A549 (cell line): ENCODE measurements at regions not wholly inside any gene's neighbourhood (a gene's known extent, or its start where the extent isn't known, plus 50 kb on each side); places are given as distances from the start of the nearest gene placed in this dataset.

Experiments used
- ATAC-seq, 2 experiments: fragments of 200-7000 bp in 1 of 2; fragments of >200 bp in 1 of 2; cut with Nextera tagmentation in 1 of 2; cut with Tn5 transposase in 1 of 2; 3 replicates each; pipeline versions ENCODE4 v1.8.0 to v1.9.1; 2018 to 2020; ENCODE audit warnings: mild to moderate bottlenecking in 1 of 2, moderate library complexity in 1 of 2
- CTCF ChIA-PET: fragments of 300-600 bp; sonication (Branson Sonifier 250); formaldehyde crosslinking; extraction: SDS; loops from one replicate; lab custom pipeline; 2021; ENCODE audit warnings: antibody characterized with exemption, inconsistent platforms; lab: Yijun Ruan, JAX
- POLR2A ChIA-PET: fragments of 350-600 bp; formaldehyde crosslinking; extraction: SDS; loops from one replicate; lab custom pipeline; 2021; ENCODE audit warnings: antibody characterized with exemption, inconsistent platforms; lab: Yijun Ruan, JAX
- DNase-seq, 2 experiments: peaks; one replicate each; pipeline versions ENCODE4 v3.0.0 to v3.0.0-alpha.2; 2011 to 2016; ENCODE audit warnings: low read depth in 1 of 2, low spot score in 1 of 2
- FAIRE-seq: peaks from 2 replicates; lab custom pipeline; 2011; peaks lifted over from hg19 to GRCh38; lab: Jason Lieb, UNC
- H3K27ac ChIP-seq, 2 experiments: fragments of >200 bp; sonication (Bioruptor Twin); formaldehyde crosslinking; 3 replicates each; pipeline ENCODE4 v1.5.1; 2016 to 2017
- H3K4me1 ChIP-seq: fragments of >200 bp; sonication (Bioruptor Twin); formaldehyde crosslinking; 3 replicates; pipeline ENCODE4 v1.6.1; 2016
- H3K4me2 ChIP-seq: fragments of >200 bp; sonication (Bioruptor Twin); formaldehyde crosslinking; 3 replicates; pipeline ENCODE4 v1.6.1; 2016
- H3K4me3 ChIP-seq: fragments of >200 bp; sonication (Bioruptor Twin); formaldehyde crosslinking; 3 replicates; pipeline ENCODE4 v1.5.1; 2016
- H3K9me3 ChIP-seq: fragments of >200 bp; sonication (Bioruptor Twin); formaldehyde crosslinking; 3 replicates; pipeline ENCODE4 v1.6.1; 2016
- CHD4 ChIP-seq: fragments of 200-600 bp; sonication (generic); IDR thresholded peaks from 2 replicates; pipeline ENCODE4 v1.6.1; 2016; ENCODE audit warnings: antibody characterized with exemption, mild to moderate bottlenecking, borderline replicate concordance
- EHF ChIP-seq: fragments of 250-450 bp; sonication (Bioruptor Pico); IDR thresholded peaks from 2 replicates; pipeline ENCODE4 v1.5.0; 2020; ENCODE audit warnings: mild to moderate bottlenecking
- FOSL2 ChIP-seq, 2 experiments: fragments of 450-650 bp in 1 of 2; fragments of >200 bp in 1 of 2; sonication (Bioruptor Twin) in 1 of 2; formaldehyde crosslinking; IDR thresholded peaks; 2 replicates each; pipeline versions ENCODE4 v1.5.0 to v1.6.1; 2016 to 2020; ENCODE audit warnings: mild to moderate bottlenecking in 1 of 2, moderate library complexity in 1 of 2
- KDM5A ChIP-seq: fragments of 200-600 bp; sonication (generic); IDR thresholded peaks from 2 replicates; pipeline ENCODE4 v1.6.1; 2016; ENCODE audit warnings: antibody characterized with exemption, mild to moderate bottlenecking
- MAX ChIP-seq: IDR thresholded peaks from 2 replicates; pipeline ENCODE4 v1.6.1; 2012
- RAD21 ChIP-seq, 2 experiments: fragments of >200 bp in 1 of 2; sonication (Bioruptor Twin) in 1 of 2; formaldehyde crosslinking in 1 of 2; IDR thresholded peaks in 1 of 2; conservative IDR thresholded peaks in 1 of 2; 2 replicates in 1 of 2; 3 replicates in 1 of 2; pipeline ENCODE4 v1.6.1; 2012 to 2018; ENCODE audit warnings: inconsistent platforms in 1 of 2
- RCOR1 ChIP-seq: fragments of 150-350 bp; IDR thresholded peaks from 2 replicates; pipeline ENCODE4 v1.6.1; 2014; ENCODE audit warnings: antibody characterized with exemption, low read length, low read depth
- RNF2 ChIP-seq: fragments of 200-600 bp; sonication (generic); IDR thresholded peaks from 2 replicates; pipeline ENCODE4 v1.6.1; 2016; ENCODE audit warnings: low read depth, mild to moderate bottlenecking, antibody characterized with exemption, moderate library complexity, borderline replicate concordance
- WGBS: methylation state at CpG from one replicate; pipeline ENCODE4 v1.1.6; 2017; ENCODE audit errors: missing lambda C conversion rate; 5-methylcytosine and 5-hydroxymethylcytosine counted together
- TF ChIP-seq, protein P1 (sequence below): fragments of 450-650 bp; IDR thresholded peaks from 2 replicates; pipeline ENCODE4 v1.6.1; 2014; ENCODE audit warnings: antibody characterized with exemption
- TF ChIP-seq, protein P2 (sequence below): fragments of 250-450 bp; sonication (Bioruptor Pico); IDR thresholded peaks from 2 replicates; pipeline ENCODE4 v1.5.0; 2020; ENCODE audit warnings: low read depth, mild to moderate bottlenecking, moderate library complexity
- TF ChIP-seq, protein P3 (sequence below): fragments of >200 bp; sonication (Bioruptor Twin); formaldehyde crosslinking; IDR thresholded peaks from 3 replicates; pipeline ENCODE4 v1.5.1; 2016
- TF ChIP-seq, protein P4 (sequence below): fragments of 200-600 bp; sonication (generic); IDR thresholded peaks from 2 replicates; pipeline ENCODE4 v1.6.1; 2016; ENCODE audit warnings: antibody characterized with exemption, mild to moderate bottlenecking, moderate library complexity
- TF ChIP-seq, protein P5 (sequence below): fragments of >200 bp; sonication (Bioruptor Twin); formaldehyde crosslinking; IDR thresholded peaks from 2 replicates; pipeline ENCODE4 v1.6.1; 2016

DNA sequence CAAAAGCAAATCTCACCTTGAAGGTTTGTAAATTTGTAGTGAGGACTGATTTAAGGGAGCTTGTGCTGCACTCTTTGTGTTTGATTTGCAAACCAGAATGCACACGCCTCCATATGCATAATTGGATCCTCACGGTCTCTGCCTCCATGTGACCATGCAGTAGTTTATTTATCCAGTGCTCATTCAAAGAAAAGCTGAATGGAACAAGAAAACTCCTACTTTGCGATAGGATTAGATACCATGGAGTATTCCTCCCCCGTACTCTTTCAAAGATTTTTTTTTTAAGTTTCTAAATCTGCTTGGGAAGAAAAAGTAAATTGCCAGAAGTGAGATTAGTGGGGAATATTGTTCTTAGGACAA is 290.4 kb upstream of the TUT7 start:
- CTCF ChIA-PET = interaction anchor here (0.6 kb wide), 1 partner anchor 211 kb away, joined by 3 read pairs; no protein-coding TSS in a partner anchor
- FAIRE-seq = no peak
- H3K9me3 ChIP-seq = no peaks in the 10 kb centered on the region
- 46% methylated on average over 4 of the region's 4 CpGs for WGBS
- DNase-seq = no peak
- no peak for TF ChIP-seq CHD4
- TF ChIP-seq, protein P1, sequence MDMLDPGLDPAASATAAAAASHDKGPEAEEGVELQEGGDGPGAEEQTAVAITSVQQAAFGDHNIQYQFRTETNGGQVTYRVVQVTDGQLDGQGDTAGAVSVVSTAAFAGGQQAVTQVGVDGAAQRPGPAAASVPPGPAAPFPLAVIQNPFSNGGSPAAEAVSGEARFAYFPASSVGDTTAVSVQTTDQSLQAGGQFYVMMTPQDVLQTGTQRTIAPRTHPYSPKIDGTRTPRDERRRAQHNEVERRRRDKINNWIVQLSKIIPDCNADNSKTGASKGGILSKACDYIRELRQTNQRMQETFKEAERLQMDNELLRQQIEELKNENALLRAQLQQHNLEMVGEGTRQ = no peak
- TF ChIP-seq, protein P2, sequence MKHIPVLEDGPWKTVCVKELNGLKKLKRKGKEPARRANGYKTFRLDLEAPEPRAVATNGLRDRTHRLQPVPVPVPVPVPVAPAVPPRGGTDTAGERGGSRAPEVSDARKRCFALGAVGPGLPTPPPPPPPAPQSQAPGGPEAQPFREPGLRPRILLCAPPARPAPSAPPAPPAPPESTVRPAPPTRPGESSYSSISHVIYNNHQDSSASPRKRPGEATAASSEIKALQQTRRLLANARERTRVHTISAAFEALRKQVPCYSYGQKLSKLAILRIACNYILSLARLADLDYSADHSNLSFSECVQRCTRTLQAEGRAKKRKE (CRISPR knock-in tag) = no peak
- TF ChIP-seq, protein P3, sequence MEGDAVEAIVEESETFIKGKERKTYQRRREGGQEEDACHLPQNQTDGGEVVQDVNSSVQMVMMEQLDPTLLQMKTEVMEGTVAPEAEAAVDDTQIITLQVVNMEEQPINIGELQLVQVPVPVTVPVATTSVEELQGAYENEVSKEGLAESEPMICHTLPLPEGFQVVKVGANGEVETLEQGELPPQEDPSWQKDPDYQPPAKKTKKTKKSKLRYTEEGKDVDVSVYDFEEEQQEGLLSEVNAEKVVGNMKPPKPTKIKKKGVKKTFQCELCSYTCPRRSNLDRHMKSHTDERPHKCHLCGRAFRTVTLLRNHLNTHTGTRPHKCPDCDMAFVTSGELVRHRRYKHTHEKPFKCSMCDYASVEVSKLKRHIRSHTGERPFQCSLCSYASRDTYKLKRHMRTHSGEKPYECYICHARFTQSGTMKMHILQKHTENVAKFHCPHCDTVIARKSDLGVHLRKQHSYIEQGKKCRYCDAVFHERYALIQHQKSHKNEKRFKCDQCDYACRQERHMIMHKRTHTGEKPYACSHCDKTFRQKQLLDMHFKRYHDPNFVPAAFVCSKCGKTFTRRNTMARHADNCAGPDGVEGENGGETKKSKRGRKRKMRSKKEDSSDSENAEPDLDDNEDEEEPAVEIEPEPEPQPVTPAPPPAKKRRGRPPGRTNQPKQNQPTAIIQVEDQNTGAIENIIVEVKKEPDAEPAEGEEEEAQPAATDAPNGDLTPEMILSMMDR = no peak
- TF ChIP-seq, protein P4, sequence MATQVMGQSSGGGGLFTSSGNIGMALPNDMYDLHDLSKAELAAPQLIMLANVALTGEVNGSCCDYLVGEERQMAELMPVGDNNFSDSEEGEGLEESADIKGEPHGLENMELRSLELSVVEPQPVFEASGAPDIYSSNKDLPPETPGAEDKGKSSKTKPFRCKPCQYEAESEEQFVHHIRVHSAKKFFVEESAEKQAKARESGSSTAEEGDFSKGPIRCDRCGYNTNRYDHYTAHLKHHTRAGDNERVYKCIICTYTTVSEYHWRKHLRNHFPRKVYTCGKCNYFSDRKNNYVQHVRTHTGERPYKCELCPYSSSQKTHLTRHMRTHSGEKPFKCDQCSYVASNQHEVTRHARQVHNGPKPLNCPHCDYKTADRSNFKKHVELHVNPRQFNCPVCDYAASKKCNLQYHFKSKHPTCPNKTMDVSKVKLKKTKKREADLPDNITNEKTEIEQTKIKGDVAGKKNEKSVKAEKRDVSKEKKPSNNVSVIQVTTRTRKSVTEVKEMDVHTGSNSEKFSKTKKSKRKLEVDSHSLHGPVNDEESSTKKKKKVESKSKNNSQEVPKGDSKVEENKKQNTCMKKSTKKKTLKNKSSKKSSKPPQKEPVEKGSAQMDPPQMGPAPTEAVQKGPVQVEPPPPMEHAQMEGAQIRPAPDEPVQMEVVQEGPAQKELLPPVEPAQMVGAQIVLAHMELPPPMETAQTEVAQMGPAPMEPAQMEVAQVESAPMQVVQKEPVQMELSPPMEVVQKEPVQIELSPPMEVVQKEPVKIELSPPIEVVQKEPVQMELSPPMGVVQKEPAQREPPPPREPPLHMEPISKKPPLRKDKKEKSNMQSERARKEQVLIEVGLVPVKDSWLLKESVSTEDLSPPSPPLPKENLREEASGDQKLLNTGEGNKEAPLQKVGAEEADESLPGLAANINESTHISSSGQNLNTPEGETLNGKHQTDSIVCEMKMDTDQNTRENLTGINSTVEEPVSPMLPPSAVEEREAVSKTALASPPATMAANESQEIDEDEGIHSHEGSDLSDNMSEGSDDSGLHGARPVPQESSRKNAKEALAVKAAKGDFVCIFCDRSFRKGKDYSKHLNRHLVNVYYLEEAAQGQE = no peak
- TF ChIP-seq KDM5A = no peak
- TF ChIP-seq, protein P5, sequence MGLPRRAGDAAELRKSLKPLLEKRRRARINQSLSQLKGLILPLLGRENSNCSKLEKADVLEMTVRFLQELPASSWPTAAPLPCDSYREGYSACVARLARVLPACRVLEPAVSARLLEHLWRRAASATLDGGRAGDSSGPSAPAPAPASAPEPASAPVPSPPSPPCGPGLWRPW = no peak
- no peak for TF ChIP-seq RAD21 (conservative IDR thresholded peaks at IDR 0.05 in 1 of 2, IDR thresholded peaks at IDR 0.05 in 1 of 2)
- no peak for TF ChIP-seq RNF2
- TF ChIP-seq FOSL2 (IDR thresholded peaks at IDR 0.05) = no peak
- TF ChIP-seq FOSL2 (CRISPR knock-in tag; IDR thresholded peaks at IDR 0.05) = no peak
- no peak for TF ChIP-seq MAX
- TF ChIP-seq EHF (CRISPR knock-in tag) = no peak
- TF ChIP-seq, all 56 proteins: peak for 0
- Histone ChIP-seq H3K4me1 (no peaks in the 10 kb centered on the region), H3K4me2 (no peak overlapping the region), H3K27ac (no peak overlapping the region), H3K4me3 (no peak overlapping the region)
- no peak for ATAC-seq
- POLR2A ChIA-PET = no interaction called here

DNA sequence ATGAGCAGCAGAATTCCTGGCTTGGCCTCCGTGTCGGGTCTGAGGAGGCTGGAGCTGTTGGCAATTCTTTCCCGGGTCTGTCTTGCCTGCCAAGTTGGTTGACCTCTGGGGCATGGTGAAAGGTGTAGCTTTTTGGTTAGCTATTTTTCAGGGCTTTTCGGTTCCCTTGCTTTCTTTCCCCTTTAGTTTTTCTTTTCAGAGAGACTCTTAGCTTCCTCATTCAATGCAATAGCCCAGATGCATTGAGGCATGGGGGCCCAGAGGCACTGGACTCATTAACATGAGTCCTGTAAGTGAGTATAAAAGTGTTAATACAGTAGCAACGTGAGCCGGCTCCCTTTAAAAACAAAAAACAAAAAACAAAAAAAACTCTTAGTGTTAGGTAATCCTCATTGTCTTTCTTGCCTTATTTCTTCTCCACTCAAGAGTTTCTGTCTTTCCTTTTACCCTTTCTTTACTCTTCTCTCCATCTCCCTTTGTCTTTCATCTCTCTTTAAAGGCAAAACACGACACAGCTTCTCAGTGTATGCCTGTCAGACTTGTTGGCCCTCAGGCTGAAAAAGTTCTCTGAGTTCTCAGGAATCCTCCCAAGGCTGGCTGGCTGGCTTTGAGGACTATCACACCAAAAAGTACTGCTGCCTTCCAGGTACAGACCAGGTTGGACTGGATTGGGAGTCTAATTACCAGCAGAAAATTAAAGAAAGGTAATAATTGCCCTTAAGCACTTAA is 289.9 kb upstream of the TUT7 start:
- no peak for DNase-seq
- WGBS = 24% methylated on average over 7 of the region's 7 CpGs
- FAIRE-seq = no peak
- ChIA-PET CTCF (interaction anchor here (0.6 kb wide), 1 partner anchor 680 kb away, joined by 4 read pairs; no protein-coding TSS in a partner anchor), POLR2A (no interaction called here)
- Histone ChIP-seq H3K4me2 (no peak overlapping the region), H3K9me3 (no peaks in the 10 kb centered on the region), H3K27ac (no peak overlapping the region), H3K4me3 (no peak overlapping the region), H3K4me1 (no peaks in the 10 kb centered on the region)
- TF ChIP-seq RCOR1 = no peak
- no peak for ATAC-seq
